WTC11 (cell line): ENCODE measurements at regions not wholly inside any gene's neighbourhood (a gene's known extent, or its start where the extent isn't known, plus 50 kb on each side); places are given as distances from the start of the nearest gene placed in this dataset.
"Not testable (repeated sequence)": the region's sequence is repeated elsewhere in the genome, so short reads cannot be mapped to it uniquely, and the experiment has no call there.

Source experiments
- ATF3 ChIP-seq: sonication (generic); formaldehyde crosslinking; conservative IDR thresholded peaks from 2 replicates; pipeline ENCODE4 v1.8.1; 2022; ENCODE audit warnings: mild to moderate bottlenecking, missing genetic modification reagents
- CTCF ChIP-seq: fragments of 200-600 bp; IDR thresholded peaks from 2 replicates; pipeline ENCODE4 v1.8.0; 2022; ENCODE audit warnings: antibody characterized with exemption
- HMGA2 ChIP-seq: fragments of 250-450 bp; sonication (Bioruptor Pico); IDR thresholded peaks from 2 replicates; pipeline ENCODE4 v1.4.0; 2021; ENCODE audit warnings: mild to moderate bottlenecking, moderate library complexity
- MAX ChIP-seq: sonication (generic); formaldehyde crosslinking; IDR thresholded peaks from 2 replicates; pipeline ENCODE4 v1.8.0; 2022; ENCODE audit warnings: mild to moderate bottlenecking, missing genetic modification reagents
- NR2C2 ChIP-seq: sonication (generic); formaldehyde crosslinking; IDR thresholded peaks from 2 replicates; pipeline ENCODE4 v1.8.0; 2022; ENCODE audit warnings: mild to moderate bottlenecking, missing genetic modification reagents
- SP1 ChIP-seq: sonication (generic); formaldehyde crosslinking; conservative IDR thresholded peaks from 2 replicates; pipeline ENCODE4 v1.8.1; 2022; ENCODE audit warnings: missing genetic modification reagents
- ZNF219 ChIP-seq: sonication (generic); formaldehyde crosslinking; IDR thresholded peaks from 2 replicates; pipeline ENCODE4 v1.8.0; 2023; ENCODE audit warnings: missing genetic modification reagents, mild to moderate bottlenecking, borderline replicate concordance

GRCh38 chr2:109986389-109987088 is 88.1 kb downstream of the LIMS3 start:
- not testable (repeated sequence) for TF ChIP-seq SP1 (CRISPR knock-in tag); MAX (CRISPR knock-in tag); CTCF; HMGA2; ATF3 (CRISPR knock-in tag); ZNF219 (CRISPR knock-in tag); NR2C2 (CRISPR knock-in tag)
